ENCODE measurements at regions not wholly inside any gene's neighbourhood (a gene's known extent, or its start where the extent isn't known, plus 50 kb on each side); places are given as distances from the start of the nearest gene placed in this dataset.

- Histone ChIP-seq H3K27me3 (ENCODE audit: insufficient read depth, low read length) (no peaks in the 10 kb centered on the region), H3K36me3 (ENCODE audit: insufficient read depth, low read depth, low read length) (no peaks in the 10 kb centered on the region), H3K27ac (ENCODE audit: low read length) (no peak overlapping the region), H3K9ac (ENCODE audit: low read depth, low read length) (no peak overlapping the region), H3K9me3 (ENCODE audit: insufficient read depth, low read depth, low read length) (no peaks in the 10 kb centered on the region), H3K4me3 (ENCODE audit: low read length) (no peak overlapping the region), H3K4me1 (ENCODE audit: insufficient read depth, low read length) (no peaks in the 10 kb centered on the region)
Measured at GRCh38 chr12:39037115-39037514, 131.7 kb upstream of the CPNE8 start.

- Histone ChIP-seq H3K9me3 (ENCODE audit: insufficient read depth, low read depth, low read length) (no peaks in the 10 kb centered on the region), H3K36me3 (ENCODE audit: insufficient read depth, low read depth, low read length) (no peaks in the 10 kb centered on the region), H3K4me1 (ENCODE audit: insufficient read depth, low read length) (no peaks in the 10 kb centered on the region), H3K27me3 (ENCODE audit: insufficient read depth, low read length) (no peaks in the 10 kb centered on the region), H3K9ac (ENCODE audit: low read depth, low read length) (no peak overlapping the region), H3K27ac (ENCODE audit: low read length) (no peak overlapping the region), H3K4me3 (ENCODE audit: low read length) (no peak overlapping the region)
Measured at GRCh38 chr12:39036105-39036504, 130.7 kb upstream of the CPNE8 start.

- H3K27ac ChIP-seq (ENCODE audit: low read length): no peak overlapping the region
- no peak overlapping the region for H3K9ac ChIP-seq (ENCODE audit: low read depth, low read length)
- no peaks in the 10 kb centered on the region for H3K9me3 ChIP-seq (ENCODE audit: insufficient read depth, low read depth, low read length)
- H3K36me3 ChIP-seq (ENCODE audit: insufficient read depth, low read depth, low read length): no peaks in the 10 kb centered on the region
- no peaks in the 10 kb centered on the region for H3K27me3 ChIP-seq (ENCODE audit: insufficient read depth, low read length)
- H3K4me3 ChIP-seq (ENCODE audit: low read length): no peak overlapping the region
- H3K4me1 ChIP-seq (ENCODE audit: insufficient read depth, low read length): no peaks in the 10 kb centered on the region
Measured at GRCh38 chr12:39033782-39034181, 128.4 kb upstream of the CPNE8 start.

GRCh38 chr12:39032448-39032847 lies 127.1 kb upstream of the CPNE8 start:
- Histone ChIP-seq H3K9me3 (ENCODE audit: insufficient read depth, low read depth, low read length) (no peaks in the 10 kb centered on the region), H3K27me3 (ENCODE audit: insufficient read depth, low read length) (no peaks in the 10 kb centered on the region), H3K4me3 (ENCODE audit: low read length) (no peak overlapping the region), H3K36me3 (ENCODE audit: insufficient read depth, low read depth, low read length) (no peaks in the 10 kb centered on the region), H3K4me1 (ENCODE audit: insufficient read depth, low read length) (no peaks in the 10 kb centered on the region), H3K9ac (ENCODE audit: low read depth, low read length) (no peak overlapping the region), H3K27ac (ENCODE audit: low read length) (no peak overlapping the region)

GRCh38 chr12:39032034-39032433 lies 126.6 kb upstream of the CPNE8 start:
- Histone ChIP-seq H3K36me3 (ENCODE audit: insufficient read depth, low read depth, low read length) (no peaks in the 10 kb centered on the region), H3K4me1 (ENCODE audit: insufficient read depth, low read length) (no peaks in the 10 kb centered on the region), H3K9ac (ENCODE audit: low read depth, low read length) (no peak overlapping the region)

GRCh38 chr12:39028382-39028781 lies 123.0 kb upstream of the CPNE8 start:
- no peak overlapping the region for H3K27ac ChIP-seq (ENCODE audit: low read length)
- H3K4me3 ChIP-seq (ENCODE audit: low read length): no peak overlapping the region
- H3K27me3 ChIP-seq (ENCODE audit: insufficient read depth, low read length): no peaks in the 10 kb centered on the region
- H3K9me3 ChIP-seq (ENCODE audit: insufficient read depth, low read depth, low read length): no peaks in the 10 kb centered on the region
- H3K36me3 ChIP-seq (ENCODE audit: insufficient read depth, low read depth, low read length): no peaks in the 10 kb centered on the region
- H3K4me1 ChIP-seq (ENCODE audit: insufficient read depth, low read length): no peaks in the 10 kb centered on the region
- H3K9ac ChIP-seq (ENCODE audit: low read depth, low read length): no peak overlapping the region

More at GRCh38 chr12:39032034-39032433, 126.6 kb upstream of the CPNE8 start:
- no peak overlapping the region for H3K27ac ChIP-seq (ENCODE audit: low read length)
- H3K27me3 ChIP-seq (ENCODE audit: insufficient read depth, low read length): no peaks in the 10 kb centered on the region
- no peak overlapping the region for H3K4me3 ChIP-seq (ENCODE audit: low read length)
- no peaks in the 10 kb centered on the region for H3K9me3 ChIP-seq (ENCODE audit: insufficient read depth, low read depth, low read length)

- H3K4me3 ChIP-seq (ENCODE audit: low read length): no peak overlapping the region
- H3K9ac ChIP-seq (ENCODE audit: low read depth, low read length): no peak overlapping the region
- H3K4me1 ChIP-seq (ENCODE audit: insufficient read depth, low read length): no peaks in the 10 kb centered on the region
- no peaks in the 10 kb centered on the region for H3K9me3 ChIP-seq (ENCODE audit: insufficient read depth, low read depth, low read length)
- no peak overlapping the region for H3K27ac ChIP-seq (ENCODE audit: low read length)
- H3K27me3 ChIP-seq (ENCODE audit: insufficient read depth, low read length): no peaks in the 10 kb centered on the region
- no peaks in the 10 kb centered on the region for H3K36me3 ChIP-seq (ENCODE audit: insufficient read depth, low read depth, low read length)
Measured at GRCh38 chr12:39012870-39013269, 107.5 kb upstream of the CPNE8 start.

- no peak overlapping the region for H3K27ac ChIP-seq (ENCODE audit: low read length)
- no peaks in the 10 kb centered on the region for H3K4me1 ChIP-seq (ENCODE audit: insufficient read depth, low read length)
- H3K9me3 ChIP-seq (ENCODE audit: insufficient read depth, low read depth, low read length): no peaks in the 10 kb centered on the region
- H3K27me3 ChIP-seq (ENCODE audit: insufficient read depth, low read length): no peaks in the 10 kb centered on the region
- no peak overlapping the region for H3K9ac ChIP-seq (ENCODE audit: low read depth, low read length)
- H3K36me3 ChIP-seq (ENCODE audit: insufficient read depth, low read depth, low read length): no peaks in the 10 kb centered on the region
- no peak overlapping the region for H3K4me3 ChIP-seq (ENCODE audit: low read length)
Measured at GRCh38 chr12:39011166-39011565, 105.8 kb upstream of the CPNE8 start.

GRCh38 chr12:39010406-39010805 lies 105.0 kb upstream of the CPNE8 start:
- no peaks in the 10 kb centered on the region for H3K9me3 ChIP-seq (ENCODE audit: insufficient read depth, low read depth, low read length)
- no peak overlapping the region for H3K9ac ChIP-seq (ENCODE audit: low read depth, low read length)
- no peaks in the 10 kb centered on the region for H3K36me3 ChIP-seq (ENCODE audit: insufficient read depth, low read depth, low read length)
- H3K4me3 ChIP-seq (ENCODE audit: low read length): no peak overlapping the region
- no peak overlapping the region for H3K27ac ChIP-seq (ENCODE audit: low read length)
- H3K4me1 ChIP-seq (ENCODE audit: insufficient read depth, low read length): no peaks in the 10 kb centered on the region
- no peaks in the 10 kb centered on the region for H3K27me3 ChIP-seq (ENCODE audit: insufficient read depth, low read length)

GRCh38 chr12:39007619-39008018 lies 102.2 kb upstream of the CPNE8 start:
- H3K9me3 ChIP-seq (ENCODE audit: insufficient read depth, low read depth, low read length): no peaks in the 10 kb centered on the region
- no peaks in the 10 kb centered on the region for H3K36me3 ChIP-seq (ENCODE audit: insufficient read depth, low read depth, low read length)
- H3K27ac ChIP-seq (ENCODE audit: low read length): no peak overlapping the region
- H3K27me3 ChIP-seq (ENCODE audit: insufficient read depth, low read length): no peaks in the 10 kb centered on the region
- no peak overlapping the region for H3K4me3 ChIP-seq (ENCODE audit: low read length)
- no peak overlapping the region for H3K9ac ChIP-seq (ENCODE audit: low read depth, low read length)
- H3K4me1 ChIP-seq (ENCODE audit: insufficient read depth, low read length): peaks cover 4% of the 10 kb centered on the region; the same call in 1 of the 2 replicates

GRCh38 chr12:39006286-39006685 lies 100.9 kb upstream of the CPNE8 start:
- H3K4me1 ChIP-seq (ENCODE audit: insufficient read depth, low read length): peaks cover 6% of the 10 kb centered on the region; the same call in 1 of the 2 replicates
- H3K9ac ChIP-seq (ENCODE audit: low read depth, low read length): no peak overlapping the region
- no peaks in the 10 kb centered on the region for H3K9me3 ChIP-seq (ENCODE audit: insufficient read depth, low read depth, low read length)
- no peaks in the 10 kb centered on the region for H3K27me3 ChIP-seq (ENCODE audit: insufficient read depth, low read length)
- no peak overlapping the region for H3K27ac ChIP-seq (ENCODE audit: low read length)
- no peaks in the 10 kb centered on the region for H3K36me3 ChIP-seq (ENCODE audit: insufficient read depth, low read depth, low read length)
- H3K4me3 ChIP-seq (ENCODE audit: low read length): no peak overlapping the region

- Histone ChIP-seq H3K36me3 (ENCODE audit: insufficient read depth, low read depth, low read length) (no peaks in the 10 kb centered on the region), H3K9me3 (ENCODE audit: insufficient read depth, low read depth, low read length) (no peaks in the 10 kb centered on the region), H3K4me3 (ENCODE audit: low read length) (no peak overlapping the region), H3K27me3 (ENCODE audit: insufficient read depth, low read length) (no peaks in the 10 kb centered on the region), H3K4me1 (ENCODE audit: insufficient read depth, low read length) (peaks cover 6% of the 10 kb centered on the region; the same call in 1 of the 2 replicates), H3K27ac (ENCODE audit: low read length) (no peak overlapping the region), H3K9ac (ENCODE audit: low read depth, low read length) (no peak overlapping the region)
Measured at GRCh38 chr12:39005671-39006070, 100.3 kb upstream of the CPNE8 start.
